HG03520 (cell line): ENCODE measurements at regions not wholly inside any gene's neighbourhood (a gene's known extent, or its start where the extent isn't known, plus 50 kb on each side); places are given as distances from the start of the nearest gene placed in this dataset.
"Not testable (repeated sequence)": the region's sequence is repeated elsewhere in the genome, so short reads cannot be mapped to it uniquely, and the experiment has no call there.

Source experiments
- ATAC-seq: cut with Tn5 transposase; IDR thresholded peaks from one replicate; pipeline ENCODE4 v1.9.1; 2021; ENCODE audit warnings: mild to moderate bottlenecking, moderate library complexity; ENCODE audit not compliant: unreplicated experiment

DNA sequence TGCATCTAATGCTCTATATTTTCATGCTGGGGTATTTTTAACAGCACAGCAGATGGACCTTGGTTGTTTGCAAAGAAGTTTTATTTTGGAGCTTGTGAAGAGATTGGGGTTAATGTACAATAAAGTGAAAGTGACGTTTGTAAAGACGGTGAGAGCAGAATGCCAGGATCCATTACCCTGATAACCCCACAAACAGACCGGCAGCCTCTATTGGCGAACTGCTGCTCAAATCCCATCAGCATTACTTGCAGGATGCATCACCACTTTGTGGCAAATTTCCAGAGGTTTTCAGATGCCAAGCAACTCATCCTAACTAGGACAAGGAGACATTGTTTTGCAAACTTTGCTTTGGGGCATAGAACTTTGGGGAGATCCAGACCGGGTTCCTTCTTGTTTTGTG lies 383.3 kb upstream of the ZNF462 start:
- ATAC-seq: no peak

- no peak for ATAC-seq
Measured at GRCh38 chr9:106481013-106481609, 381.9 kb upstream of the ZNF462 start.

DNA sequence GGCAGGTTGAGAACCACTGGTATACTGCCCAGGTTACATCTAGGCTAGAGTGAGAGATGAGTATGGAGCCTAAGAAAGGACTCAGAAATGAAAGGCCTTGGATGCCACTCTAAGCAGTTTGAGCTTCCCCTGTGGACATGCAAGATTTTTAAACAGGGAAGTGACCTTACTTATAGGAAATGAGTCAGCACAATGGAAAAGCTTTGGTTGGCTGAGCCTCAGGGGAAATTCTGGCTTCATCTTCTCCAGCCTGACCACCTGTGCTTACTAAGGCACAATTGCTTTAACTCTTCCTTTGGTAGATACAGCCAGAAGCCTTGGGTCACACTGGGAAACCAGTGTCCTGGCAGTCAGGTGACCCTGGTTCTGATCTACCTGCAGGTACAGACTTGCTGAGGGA lies 380.2 kb upstream of the ZNF462 start:
- no peak for ATAC-seq

GRCh38 chr9:106486685-106487084 lies 376.3 kb upstream of the ZNF462 start:
- no peak for ATAC-seq

DNA sequence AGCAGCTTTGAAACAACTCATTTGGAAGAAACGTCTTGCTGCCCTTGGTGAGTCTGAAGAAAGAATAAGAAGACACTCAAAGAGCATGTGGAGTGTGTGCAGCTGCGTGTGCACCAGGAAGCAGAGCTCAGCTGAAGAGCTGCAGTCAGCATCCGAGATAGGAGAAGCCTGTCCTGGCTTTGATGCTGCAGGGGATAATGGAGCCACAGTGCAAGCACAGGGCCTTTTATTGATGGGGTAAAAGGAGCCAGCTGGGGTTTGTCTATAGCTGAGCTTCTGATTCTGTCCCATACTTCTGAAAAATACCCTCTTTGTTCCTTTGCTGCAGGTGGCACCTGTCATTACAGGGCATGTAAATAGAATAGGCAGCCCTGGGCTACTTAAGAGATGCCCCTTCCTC lies 375.7 kb upstream of the ZNF462 start:
- no peak for ATAC-seq

DNA sequence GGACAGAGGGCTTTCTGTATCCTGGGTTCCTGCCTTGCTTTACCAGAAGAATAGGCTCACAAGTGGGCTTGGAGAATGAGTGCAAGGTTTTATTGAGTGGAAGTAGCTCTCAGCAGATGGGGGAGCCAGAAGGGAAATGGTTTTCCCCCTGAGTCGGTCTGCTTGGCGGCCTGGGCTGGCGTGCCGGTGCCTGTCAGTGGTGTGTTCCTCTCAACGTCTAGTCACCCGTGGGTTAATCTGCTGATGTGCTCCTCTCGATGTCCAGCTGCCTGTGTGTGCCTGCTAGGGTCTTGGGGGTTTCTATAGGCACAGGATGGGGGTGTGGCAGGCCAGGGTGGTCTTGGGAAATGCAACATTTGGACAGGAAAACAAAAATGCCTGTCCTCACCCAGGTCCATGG lies 370.8 kb upstream of the ZNF462 start:
- not testable (repeated sequence) for ATAC-seq

- ATAC-seq: no peak
Measured at GRCh38 chr9:106500171-106500570, 362.8 kb upstream of the ZNF462 start.

DNA sequence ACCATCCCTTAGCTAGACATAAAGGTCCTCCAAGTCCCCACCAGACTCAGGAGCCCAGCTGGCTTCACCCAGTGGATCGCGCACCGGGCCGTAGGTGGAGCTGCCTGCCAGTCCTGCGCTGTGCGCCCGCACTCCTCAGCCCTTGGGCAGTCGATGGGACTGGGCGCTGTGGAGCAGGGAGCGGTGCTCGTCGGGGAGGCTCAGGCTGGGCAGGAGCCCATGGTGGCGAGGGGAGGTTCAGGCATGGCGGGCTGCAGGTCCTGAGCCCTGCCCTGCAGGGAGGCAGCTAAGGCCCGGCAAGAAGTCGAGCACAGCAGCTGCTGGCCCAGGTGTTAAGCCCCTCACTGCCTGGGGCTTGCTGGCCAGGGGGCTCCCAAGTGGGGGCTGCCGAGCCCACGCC lies 361.8 kb upstream of the ZNF462 start:
- not testable (repeated sequence) for ATAC-seq

DNA sequence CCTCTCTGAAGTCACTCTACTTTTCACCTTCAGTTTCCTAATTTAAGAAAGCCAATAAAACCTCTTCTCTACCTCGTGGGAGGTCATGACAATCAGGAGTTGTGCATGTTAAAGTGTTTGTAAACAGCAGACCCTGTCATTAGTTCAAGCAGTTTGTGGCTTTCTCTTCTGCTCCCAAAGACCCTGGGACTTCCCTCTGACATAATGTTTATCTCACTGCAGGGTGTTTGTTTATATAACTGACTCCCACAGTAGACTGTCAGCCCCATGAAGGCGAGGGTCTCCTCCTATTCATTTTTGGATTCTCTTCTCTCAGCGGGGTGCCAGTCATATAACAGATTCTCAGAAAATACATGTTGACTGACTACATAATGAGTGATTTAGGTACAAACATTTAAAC lies 360.0 kb upstream of the ZNF462 start:
- ATAC-seq: no peak

DNA sequence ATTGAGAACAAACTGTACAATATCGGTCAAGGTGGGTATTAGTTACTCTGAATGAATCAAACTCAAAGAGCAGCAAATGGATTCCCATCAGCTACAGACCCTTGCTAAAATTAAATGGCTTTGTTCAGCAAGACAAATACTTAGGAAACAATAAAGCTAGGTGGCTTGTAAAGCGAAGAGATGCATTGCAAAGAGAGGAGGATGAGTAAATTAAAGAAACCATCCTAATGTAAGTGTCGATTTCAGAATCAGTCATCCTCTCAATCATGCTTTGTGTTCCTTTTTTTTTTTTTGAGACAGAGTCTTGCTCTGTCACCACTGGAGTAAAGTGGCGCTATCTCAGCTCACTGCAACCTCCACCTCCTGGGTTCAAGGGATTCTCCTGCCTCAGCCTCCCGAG lies 359.2 kb upstream of the ZNF462 start:
- ATAC-seq: peak; percentile 50

- ATAC-seq: no peak
Measured at GRCh38 chr9:106526716-106527204, 336.2 kb upstream of the ZNF462 start.

DNA sequence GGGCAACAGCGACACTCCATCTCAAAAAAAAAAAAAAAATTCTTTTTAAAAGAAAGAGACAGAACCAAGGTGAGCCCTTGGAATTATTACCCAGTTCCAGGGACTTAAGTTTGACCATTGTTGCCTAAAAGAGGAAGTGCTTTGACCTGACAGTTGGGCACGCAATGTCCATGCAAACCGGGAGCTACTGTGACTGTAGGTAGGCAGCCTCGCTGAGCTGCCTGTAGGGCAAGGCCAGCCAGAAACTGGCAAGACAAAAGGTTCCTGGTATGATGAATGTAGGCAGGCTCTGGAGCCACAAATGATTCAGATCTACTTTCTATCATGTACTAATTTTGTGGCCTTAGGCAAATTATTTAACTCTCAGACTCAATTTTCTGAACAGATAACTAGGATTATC lies 334.8 kb upstream of the ZNF462 start:
- ATAC-seq: no peak

GRCh38 chr9:106529616-106530015 lies 333.4 kb upstream of the ZNF462 start:
- no peak for ATAC-seq

GRCh38 chr9:106531491-106531890 lies 331.5 kb upstream of the ZNF462 start:
- no peak for ATAC-seq

DNA sequence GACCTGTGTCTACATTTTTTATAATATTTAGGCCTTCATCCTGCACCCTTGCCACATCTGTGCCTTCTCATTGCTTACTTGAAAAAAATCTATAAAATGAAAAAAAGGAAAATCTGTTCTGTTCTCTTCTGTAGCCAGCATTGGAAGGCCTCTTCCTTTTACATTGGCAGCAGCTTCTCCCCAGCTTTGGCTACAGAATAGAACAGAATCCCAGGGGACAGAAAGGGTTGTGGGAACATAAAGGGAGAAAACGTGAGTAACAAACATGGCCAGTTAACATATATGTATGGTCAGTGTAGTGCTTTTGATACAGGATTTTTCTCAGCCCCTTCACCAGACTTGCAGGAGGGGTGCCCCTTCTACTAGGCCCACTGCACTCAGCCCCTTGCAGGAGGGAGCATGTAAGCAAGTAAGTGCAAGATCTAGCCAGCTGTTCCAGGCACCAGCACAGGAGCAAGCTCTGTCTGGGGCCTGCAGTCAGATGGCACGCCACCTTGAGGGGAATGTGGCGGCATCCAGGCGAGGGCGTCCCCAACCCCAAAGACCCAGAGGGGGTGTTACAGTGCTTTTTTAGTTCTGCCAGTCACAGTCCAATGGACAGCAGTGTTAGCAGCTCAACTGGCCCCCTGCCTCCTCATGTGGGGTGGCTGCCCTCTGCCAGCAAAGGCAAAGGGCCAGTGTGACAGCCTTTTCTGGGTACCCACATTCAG lies 330.5 kb upstream of the ZNF462 start:
- no peak for ATAC-seq

- ATAC-seq: no peak
Measured at GRCh38 chr9:106534800-106535199, 328.2 kb upstream of the ZNF462 start.

- ATAC-seq: no peak
Measured at GRCh38 chr9:106535439-106535838, 327.5 kb upstream of the ZNF462 start.

GRCh38 chr9:106557996-106558667 lies 304.8 kb upstream of the ZNF462 start:
- no peak for ATAC-seq

GRCh38 chr9:106560540-106560939 lies 302.4 kb upstream of the ZNF462 start:
- ATAC-seq: no peak

GRCh38 chr9:106575823-106576222 lies 287.1 kb upstream of the ZNF462 start:
- ATAC-seq: no peak

GRCh38 chr9:106576232-106576760 lies 286.7 kb upstream of the ZNF462 start:
- ATAC-seq: no peak

- no peak for ATAC-seq
Measured at GRCh38 chr9:106577121-106577520, 285.8 kb upstream of the ZNF462 start.
